Keratinocyte (primary cell): ENCODE measurements at regions not wholly inside any gene's neighbourhood (a gene's known extent, or its start where the extent isn't known, plus 50 kb on each side); places are given as distances from the start of the nearest gene placed in this dataset.

Source experiments
- EZH2 ChIP-seq: IDR thresholded peaks from one replicate; pipeline ENCODE4 v1.6.1; 2012; ENCODE audit warnings: inconsistent platforms, mild to moderate bottlenecking, low read length, moderate library complexity
- TF ChIP-seq, protein P1 (sequence below), 3 experiments: IDR thresholded peaks in 1 of 3; conservative IDR thresholded peaks in 1 of 3; optimal IDR thresholded peaks in 1 of 3; 2 replicates in 2 of 3; 3 replicates in 1 of 3; pipeline versions ENCODE3 to v1.5.1; 2011; ENCODE audit warnings: low read length in 3 of 3, mild to moderate bottlenecking in 3 of 3, moderate library complexity in 2 of 3, control low read depth in 1 of 3, inconsistent platforms in 1 of 3; ENCODE audit not compliant: insufficient read depth in 2 of 3; ENCODE audit errors: extremely low read depth in 1 of 3

DNA sequence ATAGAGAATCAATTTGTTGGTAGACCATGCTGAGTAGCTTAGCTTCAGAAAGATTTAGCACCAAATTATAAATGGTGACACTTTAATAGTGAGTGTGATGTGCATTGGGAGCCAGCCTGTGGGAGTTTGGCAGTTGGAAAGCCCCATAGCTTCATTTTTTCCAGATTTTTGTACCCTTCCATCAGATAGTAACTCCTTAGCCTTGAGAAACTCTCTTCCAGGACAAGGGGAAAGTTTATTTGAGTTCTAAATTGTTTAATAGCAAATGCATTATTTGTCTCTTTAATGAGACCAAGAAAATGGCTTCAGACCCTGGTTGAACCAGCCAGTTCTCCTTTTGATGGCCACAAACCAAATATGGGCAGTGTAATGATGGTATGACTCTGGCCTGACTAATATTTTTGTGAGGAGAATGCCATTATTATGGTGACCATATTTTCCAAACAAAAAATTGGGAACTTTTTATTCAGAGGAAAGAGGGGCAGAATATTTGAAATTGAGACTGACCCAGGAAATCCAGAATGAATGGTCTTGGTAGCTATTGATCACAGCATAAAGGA, 49.8 kb downstream of the PLCE1 start:
- TF ChIP-seq, protein P1, sequence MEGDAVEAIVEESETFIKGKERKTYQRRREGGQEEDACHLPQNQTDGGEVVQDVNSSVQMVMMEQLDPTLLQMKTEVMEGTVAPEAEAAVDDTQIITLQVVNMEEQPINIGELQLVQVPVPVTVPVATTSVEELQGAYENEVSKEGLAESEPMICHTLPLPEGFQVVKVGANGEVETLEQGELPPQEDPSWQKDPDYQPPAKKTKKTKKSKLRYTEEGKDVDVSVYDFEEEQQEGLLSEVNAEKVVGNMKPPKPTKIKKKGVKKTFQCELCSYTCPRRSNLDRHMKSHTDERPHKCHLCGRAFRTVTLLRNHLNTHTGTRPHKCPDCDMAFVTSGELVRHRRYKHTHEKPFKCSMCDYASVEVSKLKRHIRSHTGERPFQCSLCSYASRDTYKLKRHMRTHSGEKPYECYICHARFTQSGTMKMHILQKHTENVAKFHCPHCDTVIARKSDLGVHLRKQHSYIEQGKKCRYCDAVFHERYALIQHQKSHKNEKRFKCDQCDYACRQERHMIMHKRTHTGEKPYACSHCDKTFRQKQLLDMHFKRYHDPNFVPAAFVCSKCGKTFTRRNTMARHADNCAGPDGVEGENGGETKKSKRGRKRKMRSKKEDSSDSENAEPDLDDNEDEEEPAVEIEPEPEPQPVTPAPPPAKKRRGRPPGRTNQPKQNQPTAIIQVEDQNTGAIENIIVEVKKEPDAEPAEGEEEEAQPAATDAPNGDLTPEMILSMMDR (optimal IDR thresholded peaks at IDR 0.05 in 1 of 3, IDR thresholded peaks at IDR 0.05 in 1 of 3, conservative IDR thresholded peaks at IDR 0.05 in 1 of 3; ENCODE audit: extremely low read depth in 1 of 3, insufficient read depth in 2 of 3, low read length in 3 of 3) = no peak
- no peak for TF ChIP-seq EZH2
